Embryonic facial prominence (tissue), 1 donor: ENCODE measurements at regions not wholly inside any gene's neighbourhood (a gene's known extent, or its start where the extent isn't known, plus 50 kb on each side); places are given as distances from the start of the nearest gene placed in this dataset.

Experiments
- DNase-seq: peaks from one replicate; pipeline ENCODE4 v3.0.0-alpha.2; 2016; ENCODE audit errors: extremely low spot score

- DNase-seq: no peak
Observed at GRCh38 chr20:40769677-40770285, 80.7 kb upstream of the MAFB start.

GRCh38 chr20:40770564-40771307 lies 81.7 kb upstream of the MAFB start:
- DNase-seq: no peak

GRCh38 chr20:40771308-40771610 lies 82.2 kb upstream of the MAFB start:
- DNase-seq: no peak

- no peak for DNase-seq
Observed at GRCh38 chr20:40771848-40772511, 82.9 kb upstream of the MAFB start.

GRCh38 chr20:40773376-40773775 lies 84.3 kb upstream of the MAFB start:
- no peak for DNase-seq

GRCh38 chr20:40774252-40774651 lies 85.2 kb upstream of the MAFB start:
- no peak for DNase-seq

- no peak for DNase-seq
Observed at GRCh38 chr20:40775561-40776146, 86.6 kb upstream of the MAFB start.

- no peak for DNase-seq
Observed at GRCh38 chr20:40776466-40777457, 87.7 kb upstream of the MAFB start.

- DNase-seq: no peak
Observed at GRCh38 chr20:40777653-40778052, 88.6 kb upstream of the MAFB start.

- DNase-seq: no peak
Observed at GRCh38 chr20:40778894-40779496, 90.0 kb upstream of the MAFB start.

- DNase-seq: no peak
Observed at GRCh38 chr20:40781327-40782042, 92.4 kb upstream of the MAFB start.

- no peak for DNase-seq
Observed at GRCh38 chr20:40782043-40782368, 93.0 kb upstream of the MAFB start.

GRCh38 chr20:40785346-40785745 lies 96.3 kb upstream of the MAFB start:
- no peak for DNase-seq

- no peak for DNase-seq
Observed at GRCh38 chr20:40786336-40786735, 97.3 kb upstream of the MAFB start.

- no peak for DNase-seq
Observed at GRCh38 chr20:40787941-40788340, 98.9 kb upstream of the MAFB start.

GRCh38 chr20:40797425-40797824 lies 108.4 kb upstream of the MAFB start:
- no peak for DNase-seq

GRCh38 chr20:40798066-40798465 lies 109.0 kb upstream of the MAFB start:
- DNase-seq: no peak

- DNase-seq: no peak
Observed at GRCh38 chr20:40802886-40803285, 113.8 kb upstream of the MAFB start.

- DNase-seq: no peak
Observed at GRCh38 chr20:40803381-40803780, 114.3 kb upstream of the MAFB start.

- no peak for DNase-seq
Observed at GRCh38 chr20:40805592-40805991, 116.6 kb upstream of the MAFB start.
